Ectodermal cell (in vitro differentiated cells): ENCODE measurements at regions not wholly inside any gene's neighbourhood (a gene's known extent, or its start where the extent isn't known, plus 50 kb on each side); places are given as distances from the start of the nearest gene placed in this dataset.

Experiments used
- H3K27ac ChIP-seq: 2 replicates; pipeline ENCODE4 v1.7.0; 2013; ENCODE audit warnings: mild to moderate bottlenecking, low read depth, low read length; ENCODE audit not compliant: insufficient read depth, poor library complexity, severe bottlenecking
- H3K27me3 ChIP-seq: 2 replicates; pipeline ENCODE4 v1.7.0; 2013; ENCODE audit warnings: mild to moderate bottlenecking, low read length; ENCODE audit not compliant: insufficient read depth, control insufficient read depth, poor library complexity, severe bottlenecking
- H3K36me3 ChIP-seq: one replicate; pipeline ENCODE4 v1.7.0; 2013; ENCODE audit warnings: low read length; ENCODE audit not compliant: control insufficient read depth, insufficient read depth
- H3K4me1 ChIP-seq: one replicate; pipeline ENCODE4 v1.7.0; 2013; ENCODE audit warnings: low read length; ENCODE audit not compliant: control insufficient read depth, insufficient read depth
- H3K4me3 ChIP-seq: 2 replicates; pipeline ENCODE4 v1.7.0; 2013; ENCODE audit warnings: low read depth, low read length, control low read depth; ENCODE audit not compliant: insufficient read depth
- H3K9me3 ChIP-seq: 2 replicates; pipeline ENCODE4 v1.7.0; 2013; ENCODE audit warnings: mild to moderate bottlenecking, low read length, moderate library complexity; ENCODE audit not compliant: control insufficient read depth
- WGBS, 2 experiments: methylation state at CpG; one replicate each; pipeline ENCODE4 v1.1.7; 2013; ENCODE audit warnings: missing lambda C conversion rate in 2 of 2; 5-methylcytosine and 5-hydroxymethylcytosine counted together

GRCh38 chr5:144815131-144815530, 644.5 kb downstream of the KCTD16 start:
- Histone ChIP-seq H3K27ac (no peak overlapping the region), H3K4me3 (no peak overlapping the region), H3K4me1 (no peaks in the 10 kb centered on the region), H3K36me3 (no peaks in the 10 kb centered on the region), H3K9me3 (no peaks in the 10 kb centered on the region), H3K27me3 (no peaks in the 10 kb centered on the region)
- 75% methylated on average over 1 of the region's 2 CpGs; no CpG with 5 or more reads in 1 of the 2 experiments for WGBS, 2 experiments

- Histone ChIP-seq H3K27me3 (no peaks in the 10 kb centered on the region), H3K36me3 (no peaks in the 10 kb centered on the region), H3K9me3 (no peaks in the 10 kb centered on the region), H3K27ac (no peak overlapping the region), H3K4me1 (no peaks in the 10 kb centered on the region), H3K4me3 (no peak overlapping the region)
- WGBS, 2 experiments: 86 to 97% methylated on average over 1 to 2 of the region's 2 CpGs
These were observed 642.1 kb downstream of the KCTD16 start for GRCh38 chr5:144812763-144813162.

- Histone ChIP-seq H3K9me3 (no peaks in the 10 kb centered on the region), H3K4me3 (no peak overlapping the region), H3K27ac (no peak overlapping the region), H3K27me3 (no peaks in the 10 kb centered on the region), H3K36me3 (no peaks in the 10 kb centered on the region), H3K4me1 (no peaks in the 10 kb centered on the region)
These were observed 629.5 kb downstream of the KCTD16 start for GRCh38 chr5:144800169-144800568.

- H3K4me1 ChIP-seq: no peaks in the 10 kb centered on the region
- no peak overlapping the region for H3K4me3 ChIP-seq
- H3K27ac ChIP-seq: no peak overlapping the region
- H3K9me3 ChIP-seq: no peaks in the 10 kb centered on the region
- no peaks in the 10 kb centered on the region for H3K36me3 ChIP-seq
- 80 to 88% methylated on average over 1 of the region's 1 CpG for WGBS, 2 experiments
- no peaks in the 10 kb centered on the region for H3K27me3 ChIP-seq
These were observed 627.9 kb downstream of the KCTD16 start for GRCh38 chr5:144798595-144798994.

- H3K27ac ChIP-seq: no peak overlapping the region
- H3K4me3 ChIP-seq: no peak overlapping the region
- H3K4me1 ChIP-seq: no peaks in the 10 kb centered on the region
- H3K27me3 ChIP-seq: no peaks in the 10 kb centered on the region
- H3K9me3 ChIP-seq: peaks cover 2% of the 10 kb centered on the region
- WGBS, 2 experiments: 58 to 71% methylated on average over 1 of the region's 1 CpG
- H3K36me3 ChIP-seq: no peaks in the 10 kb centered on the region
These were observed 624.2 kb downstream of the KCTD16 start for GRCh38 chr5:144794922-144795321.

GRCh38 chr5:144788556-144788955, 617.9 kb downstream of the KCTD16 start:
- Histone ChIP-seq H3K27ac (no peak overlapping the region), H3K4me3 (no peak overlapping the region), H3K27me3 (no peaks in the 10 kb centered on the region), H3K36me3 (no peaks in the 10 kb centered on the region), H3K9me3 (peaks cover 2% of the 10 kb centered on the region), H3K4me1 (no peaks in the 10 kb centered on the region)
- WGBS, 2 experiments: 93 to 94% methylated on average over 3 of the region's 3 CpGs

GRCh38 chr5:144788046-144788445, 617.4 kb downstream of the KCTD16 start:
- Histone ChIP-seq H3K27me3 (no peaks in the 10 kb centered on the region), H3K4me3 (no peak overlapping the region), H3K4me1 (no peaks in the 10 kb centered on the region), H3K27ac (no peak overlapping the region), H3K36me3 (no peaks in the 10 kb centered on the region), H3K9me3 (peaks cover 2% of the 10 kb centered on the region)
- WGBS, 2 experiments: 94 to 97% methylated on average over 1 of the region's 1 CpG

- WGBS, 2 experiments: 100% methylated on average over 2 of the region's 3 CpGs
- no peaks in the 10 kb centered on the region for H3K36me3 ChIP-seq
These were observed 608.7 kb downstream of the KCTD16 start for GRCh38 chr5:144779368-144779767.

GRCh38 chr5:144778561-144778960, 607.9 kb downstream of the KCTD16 start:
- Histone ChIP-seq H3K4me3 (no peak overlapping the region), H3K27ac (no peak overlapping the region), H3K36me3 (no peaks in the 10 kb centered on the region), H3K9me3 (no peaks in the 10 kb centered on the region), H3K27me3 (no peaks in the 10 kb centered on the region), H3K4me1 (no peaks in the 10 kb centered on the region)
- 88 to 98% methylated on average over 2 of the region's 2 CpGs for WGBS, 2 experiments

More at GRCh38 chr5:144779368-144779767, 608.7 kb downstream of the KCTD16 start:
- H3K4me1 ChIP-seq: no peaks in the 10 kb centered on the region
- H3K27me3 ChIP-seq: no peaks in the 10 kb centered on the region
- H3K27ac ChIP-seq: no peak overlapping the region
- H3K4me3 ChIP-seq: no peak overlapping the region
- no peaks in the 10 kb centered on the region for H3K9me3 ChIP-seq

- no peaks in the 10 kb centered on the region for H3K9me3 ChIP-seq
- H3K27ac ChIP-seq: no peak overlapping the region
- no peaks in the 10 kb centered on the region for H3K36me3 ChIP-seq
- no peaks in the 10 kb centered on the region for H3K4me1 ChIP-seq
- no peaks in the 10 kb centered on the region for H3K27me3 ChIP-seq
- H3K4me3 ChIP-seq: no peak overlapping the region
- WGBS, 2 experiments: no CpG with 5 or more reads among the region's 1 CpG
These were observed 603.5 kb downstream of the KCTD16 start for GRCh38 chr5:144774197-144774596.

GRCh38 chr5:144773628-144774027, 603.0 kb downstream of the KCTD16 start:
- H3K9me3 ChIP-seq: no peaks in the 10 kb centered on the region
- no peaks in the 10 kb centered on the region for H3K4me1 ChIP-seq
- H3K36me3 ChIP-seq: no peaks in the 10 kb centered on the region
- no peaks in the 10 kb centered on the region for H3K27me3 ChIP-seq
- 60 to 65% methylated on average over 3 of the region's 4 CpGs for WGBS, 2 experiments
- H3K27ac ChIP-seq: no peak overlapping the region
- H3K4me3 ChIP-seq: no peak overlapping the region
